HCT116 (cell line): ENCODE measurements at regions not wholly inside any gene's neighbourhood (a gene's known extent, or its start where the extent isn't known, plus 50 kb on each side); places are given as distances from the start of the nearest gene placed in this dataset.

ENCODE experiments used
- CTCF ChIP-seq, 3 experiments: fragments of 200-600 bp in 1 of 3; sonication (generic) in 1 of 3; IDR thresholded peaks in 2 of 3; conservative IDR thresholded peaks in 1 of 3; 2 replicates each; pipeline ENCODE4 v1.5.1; 2012 to 2017; ENCODE audit warnings: low read depth in 2 of 3, low read length in 2 of 3, antibody characterized with exemption in 1 of 3, borderline replicate concordance in 1 of 3, control low read depth in 1 of 3, mild to moderate bottlenecking in 1 of 3, mixed read lengths in 1 of 3, mixed run types in 1 of 3, moderate library complexity in 1 of 3; ENCODE audit not compliant: insufficient read depth in 1 of 3
- EGR1 ChIP-seq: IDR thresholded peaks from 2 replicates; pipeline ENCODE4 v1.6.1; 2012; ENCODE audit warnings: low read depth
- ELF1 ChIP-seq: IDR thresholded peaks from 2 replicates; pipeline ENCODE4 v1.6.1; 2012; ENCODE audit warnings: low read depth, borderline replicate concordance
- EZH2 ChIP-seq: fragments of 200-600 bp; sonication (generic); IDR thresholded peaks from 2 replicates; pipeline ENCODE4 v1.6.1; 2017; ENCODE audit warnings: antibody characterized with exemption, mixed run types
- EZH2phosphoT487 ChIP-seq: fragments of 200-600 bp; IDR thresholded peaks from 2 replicates; pipeline ENCODE4 v1.6.1; 2018; ENCODE audit warnings: antibody characterized with exemption, borderline replicate concordance
- JUND ChIP-seq: IDR thresholded peaks from 2 replicates; pipeline ENCODE4 v1.6.1; 2012
- MAX ChIP-seq: IDR thresholded peaks from 2 replicates; pipeline ENCODE4 v1.6.1; 2012
- POLR2A ChIP-seq: IDR thresholded peaks from 2 replicates; pipeline ENCODE4 v1.7.0; 2011; ENCODE audit warnings: borderline replicate concordance; ENCODE audit not compliant: insufficient read depth, insufficient read length; ENCODE audit errors: extremely low read depth
- POLR2AphosphoS5 ChIP-seq: IDR thresholded peaks from 2 replicates; pipeline ENCODE4 v1.6.1; 2011; ENCODE audit warnings: mild to moderate bottlenecking, low read depth, low read length, moderate library complexity
- RAD21 ChIP-seq: IDR thresholded peaks from 2 replicates; pipeline ENCODE4 v1.6.1; 2012; ENCODE audit warnings: low read depth, mild to moderate bottlenecking
- SP1 ChIP-seq: IDR thresholded peaks from 2 replicates; pipeline ENCODE4 v1.6.1; 2012; ENCODE audit warnings: low read depth
- YY1 ChIP-seq: IDR thresholded peaks from 2 replicates; pipeline ENCODE4 v1.6.1; 2011; ENCODE audit warnings: low read length, low read depth, moderate library complexity, mild to moderate bottlenecking; ENCODE audit not compliant: insufficient replicate concordance; ENCODE audit errors: extremely low read depth
- ZBTB33 ChIP-seq: IDR thresholded peaks from 2 replicates; pipeline ENCODE4 v1.6.1; 2011; ENCODE audit warnings: mild to moderate bottlenecking, low read length, moderate library complexity; ENCODE audit not compliant: insufficient replicate concordance; ENCODE audit errors: extremely low read depth
- ZNF274 ChIP-seq: fragments of 200-500 bp; sonication (Bioruptor generic); IDR thresholded peaks from 2 replicates; pipeline ENCODE4 v1.6.1; 2014; ENCODE audit warnings: mild to moderate bottlenecking, low read depth, low read length, inconsistent platforms

- TF ChIP-seq POLR2AphosphoS5 (no peak), CTCF (IDR thresholded peaks at IDR 0.05 in 2 of 3, conservative IDR thresholded peaks at IDR 0.05 in 1 of 3; ENCODE audit: borderline replicate concordance in 1 of 3, insufficient read depth in 1 of 3, low read depth in 2 of 3, low read length in 2 of 3) (no peak), ZBTB33 (no peak), RAD21 (no peak), JUND (no peak), EZH2phosphoT487 (no peak), ELF1 (no peak), YY1 (no peak), EGR1 (no peak), MAX (no peak), ZNF274 (no peak), POLR2A (no peak), EZH2 (no peak), SP1 (no peak)
These were observed 999.4 kb downstream of the ANKRD7 start for GRCh38 chr7:119223930-119224329.
